ENCODE measurements at regions not wholly inside any gene's neighbourhood (a gene's known extent, or its start where the extent isn't known, plus 50 kb on each side); places are given as distances from the start of the nearest gene placed in this dataset.
"Not testable (repeated sequence)": the region's sequence is repeated elsewhere in the genome, so short reads cannot be mapped to it uniquely, and the experiment has no call there.

GRCh38 chr7:46594831-46595230, 673.8 kb upstream of the IGFBP3 start:
- TF ChIP-seq CTCF (conservative IDR thresholded peaks at IDR 0.05; ENCODE audit: low read length); EZH2phosphoT487 (IDR thresholded peaks at IDR 0.05; ENCODE audit: borderline replicate concordance): not testable (repeated sequence)
